Astrocyte (in vitro differentiated cells and primary cell): ENCODE measurements at regions not wholly inside any gene's neighbourhood (a gene's known extent, or its start where the extent isn't known, plus 50 kb on each side); places are given as distances from the start of the nearest gene placed in this dataset.

Experiments used
- CTCF ChIP-seq: IDR thresholded peaks from 2 replicates; pipeline ENCODE4 v1.5.1; 2011; ENCODE audit warnings: low read depth, mild to moderate bottlenecking, inconsistent platforms, low read length, moderate library complexity; ENCODE audit not compliant: insufficient read depth
- EZH2 ChIP-seq: IDR thresholded peaks from 2 replicates; pipeline ENCODE4 v1.6.1; 2012; ENCODE audit warnings: mild to moderate bottlenecking, low read length, inconsistent platforms; ENCODE audit not compliant: insufficient read depth

GRCh38 chr3:70565861-70566260 is 253.4 kb upstream of the MDFIC2 start:
- TF ChIP-seq CTCF (no peak), EZH2 (no peak)
